ENCODE measurements at regions not wholly inside any gene's neighbourhood (a gene's known extent, or its start where the extent isn't known, plus 50 kb on each side); places are given as distances from the start of the nearest gene placed in this dataset.

- ChIA-PET POLR2A (no interaction called here), CTCF (no interaction called here)
- no peak overlapping the region for H3K4me3 ChIP-seq (ENCODE audit: low read depth, low read length)
Observed at GRCh38 chr4:116332508-116332907, 752.9 kb downstream of the TRAM1L1 start.

GRCh38 chr4:116328261-116328860 is 757.0 kb downstream of the TRAM1L1 start:
- CTCF ChIA-PET = no interaction called here
- DNase-seq (ENCODE audit: low read depth, low spot score) = no peak
- no peak for TF ChIP-seq CTCF (IDR thresholded peaks at IDR 0.05; ENCODE audit: insufficient read depth, low read length, missing control alignments)
- H3K4me3 ChIP-seq (ENCODE audit: low read depth, low read length) = no peak overlapping the region
- POLR2A ChIA-PET = no interaction called here

More at GRCh38 chr4:116332508-116332907, 752.9 kb downstream of the TRAM1L1 start:
- no peak for TF ChIP-seq CTCF (IDR thresholded peaks at IDR 0.05; ENCODE audit: insufficient read depth, low read length, missing control alignments)
- no peak for DNase-seq (ENCODE audit: low read depth, low spot score)

GRCh38 chr4:116323606-116324005 is 761.8 kb downstream of the TRAM1L1 start:
- ChIA-PET CTCF (no interaction called here), POLR2A (no interaction called here)

GRCh38 chr4:116321471-116321870 is 763.9 kb downstream of the TRAM1L1 start:
- no peak overlapping the region for H3K4me3 ChIP-seq (ENCODE audit: low read depth, low read length)
- ChIA-PET CTCF (no interaction called here), POLR2A (no interaction called here)
- no peak for DNase-seq (ENCODE audit: low read depth, low spot score)
- TF ChIP-seq CTCF (IDR thresholded peaks at IDR 0.05; ENCODE audit: insufficient read depth, low read length, missing control alignments) = no peak

More at GRCh38 chr4:116323606-116324005, 761.8 kb downstream of the TRAM1L1 start:
- no peak overlapping the region for H3K4me3 ChIP-seq (ENCODE audit: low read depth, low read length)
- TF ChIP-seq CTCF (IDR thresholded peaks at IDR 0.05; ENCODE audit: insufficient read depth, low read length, missing control alignments) = no peak
- no peak for DNase-seq (ENCODE audit: low read depth, low spot score)

- POLR2A ChIA-PET = no interaction called here
- H3K4me3 ChIP-seq (ENCODE audit: low read depth, low read length) = no peak overlapping the region
- DNase-seq (ENCODE audit: low read depth, low spot score) = no peak
- CTCF ChIA-PET = interaction anchor here (0.6 kb wide), 1 partner anchor 244 kb away, joined by 3 read pairs; no protein-coding TSS in a partner anchor
- no peak for TF ChIP-seq CTCF (IDR thresholded peaks at IDR 0.05; ENCODE audit: insufficient read depth, low read length, missing control alignments)
Observed at GRCh38 chr4:116320859-116321258, 764.5 kb downstream of the TRAM1L1 start.

GRCh38 chr4:116303736-116304188 is 781.6 kb downstream of the TRAM1L1 start:
- H3K4me3 ChIP-seq (ENCODE audit: low read depth, low read length) = no peak overlapping the region
- no peak for TF ChIP-seq CTCF (IDR thresholded peaks at IDR 0.05; ENCODE audit: insufficient read depth, low read length, missing control alignments)
- CTCF ChIA-PET = no interaction called here
- no peak for DNase-seq (ENCODE audit: low read depth, low spot score)
- POLR2A ChIA-PET = no interaction called here

Data from AG04449 (cell line).